GM23338 (cell line): ENCODE measurements at regions not wholly inside any gene's neighbourhood (a gene's known extent, or its start where the extent isn't known, plus 50 kb on each side); places are given as distances from the start of the nearest gene placed in this dataset.

Experiments
- ATAC-seq: fragments of 200-7000 bp; cut with Tn5 transposase; 3 replicates; pipeline ENCODE4 v1.9.1; 2020
- DNase-seq: peaks from one replicate; pipeline ENCODE4 v3.0.0-alpha.2; 2015; ENCODE audit warnings: low spot score
- H2AFZ ChIP-seq: fragments of 200-600 bp; sonication (generic); 2 replicates; pipeline ENCODE4 v1.8.0; 2016; ENCODE audit warnings: antibody characterized with exemption, mild to moderate bottlenecking, moderate library complexity
- H3F3A ChIP-seq: fragments of 200-600 bp; sonication (generic); replicated peaks from 2 replicates; pipeline ENCODE4 v1.8.0; 2017; ENCODE audit warnings: antibody characterized with exemption, mixed run types, low read depth
- H3K27ac ChIP-seq: fragments of 200-600 bp; sonication (generic); 2 replicates; pipeline ENCODE4 v1.6.1; 2016; ENCODE audit warnings: low read depth
- H3K27me3 ChIP-seq: fragments of 200-600 bp; sonication (generic); 2 replicates; pipeline ENCODE4 v1.8.0; 2016; ENCODE audit warnings: mild to moderate bottlenecking, mixed run types, moderate library complexity; ENCODE audit not compliant: insufficient read depth
- H3K36me3 ChIP-seq: fragments of 200-600 bp; sonication (generic); 2 replicates; pipeline ENCODE4 v1.8.0; 2016; ENCODE audit warnings: mild to moderate bottlenecking; ENCODE audit not compliant: insufficient read depth
- H3K4me1 ChIP-seq: fragments of 200-600 bp; sonication (generic); 2 replicates; pipeline ENCODE4 v1.8.0; 2016; ENCODE audit warnings: mild to moderate bottlenecking, moderate library complexity; ENCODE audit not compliant: insufficient read depth
- H3K4me2 ChIP-seq: fragments of 200-600 bp; sonication (generic); 2 replicates; pipeline ENCODE4 v1.7.1; 2017; ENCODE audit warnings: mixed run types
- H3K4me3 ChIP-seq: fragments of 200-600 bp; sonication (generic); 2 replicates; pipeline ENCODE4 v1.6.1; 2016; ENCODE audit warnings: mixed run types
- H3K79me2 ChIP-seq: fragments of 200-600 bp; sonication (generic); replicated peaks from 2 replicates; pipeline ENCODE4 v1.8.0; 2017; ENCODE audit warnings: mild to moderate bottlenecking; ENCODE audit not compliant: insufficient read depth
- H3K9me2 ChIP-seq: fragments of 200-600 bp; sonication (generic); 2 replicates; pipeline ENCODE4 v1.8.0; 2017; ENCODE audit not compliant: insufficient read depth
- H4K20me1 ChIP-seq: fragments of 200-600 bp; sonication (generic); replicated peaks from 2 replicates; pipeline ENCODE4 v1.8.0; 2017; ENCODE audit warnings: mild to moderate bottlenecking; ENCODE audit not compliant: insufficient read depth
- H3K27ac Mint-ChIP-seq: 2 replicates; pipeline ENCODE4 v1.8.0; 2020; ENCODE audit warnings: inconsistent platforms, mild to moderate bottlenecking, moderate library complexity, mixed read lengths
- H3K27me3 Mint-ChIP-seq: 3 replicates; pipeline ENCODE4 v1.8.0; 2022; ENCODE audit warnings: low read depth, mild to moderate bottlenecking, moderate library complexity, mixed read lengths, inconsistent platforms; ENCODE audit not compliant: insufficient read depth, poor library complexity
- H3K36me3 Mint-ChIP-seq: 3 replicates; pipeline ENCODE4 v1.8.0; 2021; ENCODE audit warnings: low read depth, mild to moderate bottlenecking, inconsistent platforms, moderate library complexity, mixed read lengths
- H3K4me1 Mint-ChIP-seq: 3 replicates; pipeline ENCODE4 v1.8.0; 2020; ENCODE audit warnings: mild to moderate bottlenecking, inconsistent platforms, mixed read lengths
- H3K4me3 Mint-ChIP-seq: 3 replicates; pipeline ENCODE4 v1.8.0; 2021; ENCODE audit warnings: moderate library complexity, mild to moderate bottlenecking, inconsistent platforms, mixed read lengths
- H3K9me3 Mint-ChIP-seq: 3 replicates; pipeline ENCODE4 v1.8.0; 2020; ENCODE audit warnings: moderate library complexity, mild to moderate bottlenecking, inconsistent platforms, mixed read lengths
- CREB1 ChIP-seq: fragments of 250-450 bp; sonication (Bioruptor Pico); IDR thresholded peaks from 2 replicates; pipeline ENCODE4 v1.5.0; 2020; ENCODE audit warnings: low read depth, mild to moderate bottlenecking, moderate library complexity
- JUNB ChIP-seq: IDR thresholded peaks from one replicate; pipeline ENCODE4 v1.6.1; 2016; ENCODE audit warnings: antibody characterized with exemption; ENCODE audit not compliant: unreplicated experiment
- NANOG ChIP-seq: IDR thresholded peaks from 2 replicates; pipeline ENCODE4 v1.6.1; 2016; ENCODE audit warnings: antibody characterized with exemption, borderline replicate concordance
- ZNF114 ChIP-seq: fragments of 250-450 bp; sonication (Bioruptor Pico); IDR thresholded peaks from 2 replicates; pipeline ENCODE4 v1.5.0; 2020; ENCODE audit warnings: mild to moderate bottlenecking, moderate library complexity
- ZNF331 ChIP-seq: fragments of 250-450 bp; sonication (Bioruptor Pico); IDR thresholded peaks from 2 replicates; pipeline ENCODE4 v1.5.0; 2020; ENCODE audit warnings: low read depth, mild to moderate bottlenecking, moderate library complexity
- TF ChIP-seq, protein P1 (sequence below): fragments of 250-450 bp; sonication (Bioruptor Pico); IDR thresholded peaks from 2 replicates; pipeline ENCODE4 v1.5.0; 2020; ENCODE audit warnings: mild to moderate bottlenecking, moderate library complexity

DNA sequence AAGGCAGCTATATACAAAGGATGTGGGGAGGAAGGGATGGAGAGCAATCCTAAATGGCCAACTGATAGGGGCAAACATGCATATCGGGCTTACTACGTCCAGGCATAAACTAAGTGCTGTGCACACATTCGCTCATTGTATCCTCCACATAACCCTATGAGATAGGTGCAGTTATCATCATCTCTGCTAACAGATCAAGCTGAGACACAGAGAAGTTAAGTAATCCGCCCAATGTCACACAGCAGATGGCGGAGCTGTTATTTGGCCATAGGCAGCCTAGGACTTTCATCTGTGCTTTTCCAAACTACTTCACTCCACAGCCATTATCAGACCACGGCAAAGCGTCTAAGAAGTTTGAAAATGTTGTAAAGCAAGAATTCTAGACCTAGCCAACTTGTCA, 197.5 kb downstream of the RGS3 start (continued):
- TF ChIP-seq, protein P1, sequence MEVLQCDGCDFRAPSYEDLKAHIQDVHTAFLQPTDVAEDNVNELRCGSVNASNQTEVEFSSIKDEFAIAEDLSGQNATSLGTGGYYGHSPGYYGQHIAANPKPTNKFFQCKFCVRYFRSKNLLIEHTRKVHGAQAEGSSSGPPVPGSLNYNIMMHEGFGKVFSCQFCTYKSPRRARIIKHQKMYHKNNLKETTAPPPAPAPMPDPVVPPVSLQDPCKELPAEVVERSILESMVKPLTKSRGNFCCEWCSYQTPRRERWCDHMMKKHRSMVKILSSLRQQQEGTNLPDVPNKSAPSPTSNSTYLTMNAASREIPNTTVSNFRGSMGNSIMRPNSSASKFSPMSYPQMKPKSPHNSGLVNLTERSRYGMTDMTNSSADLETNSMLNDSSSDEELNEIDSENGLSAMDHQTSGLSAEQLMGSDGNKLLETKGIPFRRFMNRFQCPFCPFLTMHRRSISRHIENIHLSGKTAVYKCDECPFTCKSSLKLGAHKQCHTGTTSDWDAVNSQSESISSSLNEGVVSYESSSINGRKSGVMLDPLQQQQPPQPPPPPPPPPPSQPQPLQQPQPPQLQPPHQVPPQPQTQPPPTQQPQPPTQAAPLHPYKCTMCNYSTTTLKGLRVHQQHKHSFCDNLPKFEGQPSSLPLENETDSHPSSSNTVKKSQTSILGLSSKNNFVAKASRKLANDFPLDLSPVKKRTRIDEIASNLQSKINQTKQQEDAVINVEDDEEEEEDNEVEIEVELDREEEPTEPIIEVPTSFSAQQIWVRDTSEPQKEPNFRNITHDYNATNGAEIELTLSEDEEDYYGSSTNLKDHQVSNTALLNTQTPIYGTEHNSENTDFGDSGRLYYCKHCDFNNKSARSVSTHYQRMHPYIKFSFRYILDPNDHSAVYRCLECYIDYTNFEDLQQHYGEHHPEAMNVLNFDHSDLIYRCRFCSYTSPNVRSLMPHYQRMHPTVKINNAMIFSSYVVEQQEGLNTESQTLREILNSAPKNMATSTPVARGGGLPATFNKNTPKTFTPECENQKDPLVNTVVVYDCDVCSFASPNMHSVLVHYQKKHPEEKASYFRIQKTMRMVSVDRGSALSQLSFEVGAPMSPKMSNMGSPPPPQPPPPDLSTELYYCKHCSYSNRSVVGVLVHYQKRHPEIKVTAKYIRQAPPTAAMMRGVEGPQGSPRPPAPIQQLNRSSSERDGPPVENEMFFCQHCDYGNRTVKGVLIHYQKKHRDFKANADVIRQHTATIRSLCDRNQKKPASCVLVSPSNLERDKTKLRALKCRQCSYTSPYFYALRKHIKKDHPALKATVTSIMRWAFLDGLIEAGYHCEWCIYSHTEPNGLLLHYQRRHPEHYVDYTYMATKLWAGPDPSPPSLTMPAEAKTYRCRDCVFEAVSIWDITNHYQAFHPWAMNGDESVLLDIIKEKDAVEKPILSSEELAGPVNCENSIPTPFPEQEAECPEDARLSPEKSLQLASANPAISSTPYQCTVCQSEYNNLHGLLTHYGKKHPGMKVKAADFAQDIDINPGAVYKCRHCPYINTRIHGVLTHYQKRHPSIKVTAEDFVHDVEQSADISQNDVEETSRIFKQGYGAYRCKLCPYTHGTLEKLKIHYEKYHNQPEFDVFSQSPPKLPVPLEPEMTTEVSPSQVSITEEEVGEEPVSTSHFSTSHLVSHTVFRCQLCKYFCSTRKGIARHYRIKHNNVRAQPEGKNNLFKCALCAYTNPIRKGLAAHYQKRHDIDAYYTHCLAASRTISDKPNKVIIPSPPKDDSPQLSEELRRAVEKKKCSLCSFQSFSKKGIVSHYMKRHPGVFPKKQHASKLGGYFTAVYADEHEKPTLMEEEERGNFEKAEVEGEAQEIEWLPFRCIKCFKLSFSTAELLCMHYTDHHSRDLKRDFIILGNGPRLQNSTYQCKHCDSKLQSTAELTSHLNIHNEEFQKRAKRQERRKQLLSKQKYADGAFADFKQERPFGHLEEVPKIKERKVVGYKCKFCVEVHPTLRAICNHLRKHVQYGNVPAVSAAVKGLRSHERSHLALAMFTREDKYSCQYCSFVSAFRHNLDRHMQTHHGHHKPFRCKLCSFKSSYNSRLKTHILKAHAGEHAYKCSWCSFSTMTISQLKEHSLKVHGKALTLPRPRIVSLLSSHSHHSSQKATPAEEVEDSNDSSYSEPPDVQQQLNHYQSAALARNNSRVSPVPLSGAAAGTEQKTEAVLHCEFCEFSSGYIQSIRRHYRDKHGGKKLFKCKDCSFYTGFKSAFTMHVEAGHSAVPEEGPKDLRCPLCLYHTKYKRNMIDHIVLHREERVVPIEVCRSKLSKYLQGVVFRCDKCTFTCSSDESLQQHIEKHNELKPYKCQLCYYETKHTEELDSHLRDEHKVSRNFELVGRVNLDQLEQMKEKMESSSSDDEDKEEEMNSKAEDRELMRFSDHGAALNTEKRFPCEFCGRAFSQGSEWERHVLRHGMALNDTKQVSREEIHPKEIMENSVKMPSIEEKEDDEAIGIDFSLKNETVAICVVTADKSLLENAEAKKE (CRISPR knock-in tag): no peak
- no peak for TF ChIP-seq NANOG

DNA sequence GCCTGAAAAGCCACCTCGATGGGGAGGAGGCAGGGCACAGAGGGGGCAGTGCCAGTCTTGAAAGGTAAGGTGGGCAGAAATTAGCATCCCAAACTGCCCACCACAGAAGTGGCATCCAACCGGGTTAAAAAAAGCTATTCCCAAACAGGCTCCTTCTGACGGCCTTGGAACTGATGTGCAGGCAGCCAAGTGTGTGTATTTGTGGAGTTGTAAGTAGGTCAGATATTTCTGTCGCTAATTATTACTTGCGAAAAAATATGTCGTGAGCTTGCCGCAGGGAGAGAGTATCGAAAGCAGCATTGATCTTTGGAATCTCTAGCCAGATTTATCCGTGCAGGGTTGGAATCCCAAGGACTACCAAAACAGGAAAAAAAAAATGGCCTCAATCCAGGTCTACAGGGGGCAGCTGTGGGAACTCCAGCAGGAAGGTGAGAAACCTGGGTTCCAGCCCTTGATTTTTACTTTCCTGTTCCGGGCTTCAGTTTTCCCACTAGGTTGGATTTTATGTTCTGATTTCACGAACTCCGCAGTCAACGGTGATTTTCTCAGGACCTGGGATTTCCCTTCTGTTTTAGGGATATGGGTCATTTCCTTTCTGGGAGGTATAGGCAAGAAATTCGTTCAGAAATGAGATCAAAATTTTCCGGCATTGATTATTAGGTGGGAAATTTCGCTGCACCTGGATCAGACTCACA, 200.8 kb downstream of the RGS3 start:
- ATAC-seq (no peak), DNase-seq (peak; percentile 22)
- Histone ChIP-seq H3K27me3 (no peaks in the 10 kb centered on the region), H3K27ac (no peak overlapping the region), H3K36me3 (no peaks in the 10 kb centered on the region), H3K79me2 (no peaks in the 10 kb centered on the region), H3F3A (no peaks in the 10 kb centered on the region), H3K9me2 (no peaks in the 10 kb centered on the region), H4K20me1 (no peaks in the 10 kb centered on the region), H2AFZ (no peak overlapping the region), H3K4me1 (no peaks in the 10 kb centered on the region), H3K4me2 (no peak overlapping the region), H3K4me3 (no peak overlapping the region)
- H3K4me1 Mint-ChIP-seq: peaks cover 3% of the 10 kb centered on the region; the same call in 2 of the 3 replicates
- no peaks in the 10 kb centered on the region for H3K9me3 Mint-ChIP-seq
- no peak overlapping the region for H3K4me3 Mint-ChIP-seq
- peaks cover 3% of the 10 kb centered on the region for H3K27me3 Mint-ChIP-seq
- H3K27ac Mint-ChIP-seq: no peak overlapping the region
- no peaks in the 10 kb centered on the region for H3K36me3 Mint-ChIP-seq
- TF ChIP-seq CREB1 (CRISPR knock-in tag) (no peak), ZNF114 (CRISPR knock-in tag) (no peak), ZNF331 (CRISPR knock-in tag) (no peak), JUNB (no peak)
- TF ChIP-seq, protein P1 (CRISPR knock-in tag): no peak
